Upper lobe of right lung (tissue), 1 donor: ENCODE measurements at regions not wholly inside any gene's neighbourhood (a gene's known extent, or its start where the extent isn't known, plus 50 kb on each side); places are given as distances from the start of the nearest gene placed in this dataset.

Experiments used
- ATAC-seq: fragments of 200-7000 bp; cut with Tn5 transposase; one replicate; pipeline ENCODE4 v1.9.1; 2020; ENCODE audit warnings: mild to moderate bottlenecking, moderate library complexity
- DNase-seq: peaks from one replicate; pipeline ENCODE4 v3.0.0-alpha.2; 2020
- H3K27ac ChIP-seq: fragments of 200-600 bp; one replicate; pipeline ENCODE4 v1.8.0; 2022
- H3K27me3 ChIP-seq: fragments of 200-600 bp; one replicate; pipeline ENCODE4 v1.8.0; 2022; ENCODE audit warnings: mild to moderate bottlenecking
- H3K36me3 ChIP-seq: fragments of 200-600 bp; one replicate; pipeline ENCODE4 v1.8.0; 2022
- H3K4me1 ChIP-seq: fragments of 200-600 bp; one replicate; pipeline ENCODE4 v1.8.0; 2022
- H3K4me3 ChIP-seq: fragments of 200-600 bp; one replicate; pipeline ENCODE4 v1.8.0; 2022; ENCODE audit warnings: mild to moderate bottlenecking
- H3K9me3 ChIP-seq: fragments of 200-600 bp; one replicate; pipeline ENCODE4 v1.8.0; 2022
- CTCF ChIP-seq: fragments of 200-600 bp; IDR thresholded peaks from one replicate; pipeline ENCODE4 v1.8.0; 2022; ENCODE audit warnings: antibody characterized with exemption
- intact Hi-C: fragments of 100-400 bp; cut with DNase I; formaldehyde crosslinking; loops from one replicate; pipeline ENCODE4 v1.11.0; 2022
- donor health status: DM: no; HTN: yes; CAD: no; lungs with severe emphysema.

GRCh38 chr2:16005816-16006536 is 65.6 kb downstream of the MYCN start:
- DNase-seq (peak; percentile 64), ATAC-seq (peak; percentile 86)
- intact Hi-C loops: no loop called here
- H3K4me1 ChIP-seq: no peaks in the 10 kb centered on the region
- no peak overlapping the region for H3K4me3 ChIP-seq
- peaks cover 1% of the 10 kb centered on the region for H3K27me3 ChIP-seq
- no peaks in the 10 kb centered on the region for H3K9me3 ChIP-seq
- H3K36me3 ChIP-seq: no peaks in the 10 kb centered on the region
- TF ChIP-seq CTCF: no peak
- no peak overlapping the region for H3K27ac ChIP-seq

- intact Hi-C loops: no loop called here
Observed at GRCh38 chr2:16005389-16005788, 65.0 kb downstream of the MYCN start.

GRCh38 chr2:16003809-16004208 is 63.5 kb downstream of the MYCN start:
- H3K27ac ChIP-seq: no peak overlapping the region
- intact Hi-C loops: no loop called here
- DNase-seq: no peak
- no peaks in the 10 kb centered on the region for H3K4me1 ChIP-seq
- H3K9me3 ChIP-seq: no peaks in the 10 kb centered on the region
- no peak for TF ChIP-seq CTCF
- H3K4me3 ChIP-seq: no peak overlapping the region
- H3K27me3 ChIP-seq: no peaks in the 10 kb centered on the region
- no peaks in the 10 kb centered on the region for H3K36me3 ChIP-seq
- ATAC-seq: no peak

More at GRCh38 chr2:16005389-16005788, 65.0 kb downstream of the MYCN start:
- DNase-seq (no peak), ATAC-seq (no peak)
- Histone ChIP-seq H3K36me3 (no peaks in the 10 kb centered on the region), H3K9me3 (no peaks in the 10 kb centered on the region), H3K4me1 (no peaks in the 10 kb centered on the region), H3K4me3 (no peak overlapping the region), H3K27me3 (no peaks in the 10 kb centered on the region), H3K27ac (no peak overlapping the region)
- TF ChIP-seq CTCF: no peak

- no peak for ATAC-seq
Observed at GRCh38 chr2:16003152-16003551, 62.8 kb downstream of the MYCN start.

GRCh38 chr2:16002575-16002974 is 62.2 kb downstream of the MYCN start:
- Histone ChIP-seq H3K4me1 (no peaks in the 10 kb centered on the region), H3K9me3 (no peaks in the 10 kb centered on the region), H3K4me3 (no peak overlapping the region), H3K27me3 (no peaks in the 10 kb centered on the region), H3K36me3 (no peaks in the 10 kb centered on the region), H3K27ac (no peak overlapping the region)
- intact Hi-C loops: no loop called here
- no peak for TF ChIP-seq CTCF
- no peak for DNase-seq
- ATAC-seq: no peak

More at GRCh38 chr2:16003152-16003551, 62.8 kb downstream of the MYCN start:
- no peak for TF ChIP-seq CTCF
- Histone ChIP-seq H3K4me3 (no peak overlapping the region), H3K4me1 (no peaks in the 10 kb centered on the region), H3K27me3 (no peaks in the 10 kb centered on the region), H3K9me3 (no peaks in the 10 kb centered on the region), H3K36me3 (no peaks in the 10 kb centered on the region), H3K27ac (no peak overlapping the region)
- DNase-seq: no peak
- intact Hi-C loops: no loop called here

- no peaks in the 10 kb centered on the region for H3K36me3 ChIP-seq
- ATAC-seq: no peak
Observed at GRCh38 chr2:16002144-16002543, 61.8 kb downstream of the MYCN start.

More at GRCh38 chr2:16002144-16002543, 61.8 kb downstream of the MYCN start:
- Histone ChIP-seq H3K27me3 (no peaks in the 10 kb centered on the region), H3K9me3 (no peaks in the 10 kb centered on the region), H3K27ac (no peak overlapping the region), H3K4me1 (no peaks in the 10 kb centered on the region), H3K4me3 (no peak overlapping the region)
- no peak for DNase-seq
- intact Hi-C loops: no loop called here
- no peak for TF ChIP-seq CTCF
